Thoracic aorta (tissue), 2 donors: ENCODE measurements at regions not wholly inside any gene's neighbourhood (a gene's known extent, or its start where the extent isn't known, plus 50 kb on each side); places are given as distances from the start of the nearest gene placed in this dataset.
"Not testable (repeated sequence)": the region's sequence is repeated elsewhere in the genome, so short reads cannot be mapped to it uniquely, and the experiment has no call there.

Experiments used
- ATAC-seq: fragments of 150-250 bp; one replicate; pipeline ENCODE4 v1.8.0; 2017; ENCODE audit warnings: low read depth; ENCODE audit not compliant: insufficient number of reproducible peaks, low FRiP score
- DNase-seq: peaks from one replicate; pipeline ENCODE4 v3.0.0-alpha.2; 2020; ENCODE audit warnings: low spot score
- H3K27ac ChIP-seq, 2 donors: fragments of 200-600 bp; sonication (generic); 1 replicate in 1 of 2; 2 replicates in 1 of 2; pipeline ENCODE4 v1.5.1; 2016; ENCODE audit warnings: mild to moderate bottlenecking in 2 of 2, moderate library complexity in 2 of 2
- H3K27me3 ChIP-seq: fragments of 200-600 bp; sonication (generic); replicated peaks from 2 replicates; pipeline ENCODE4 v1.6.0; 2016; ENCODE audit warnings: mild to moderate bottlenecking; ENCODE audit not compliant: insufficient read depth
- H3K36me3 ChIP-seq: fragments of 200-600 bp; sonication (generic); one replicate; pipeline ENCODE4 v1.5.1; 2016
- H3K4me1 ChIP-seq, 2 donors: fragments of 200-600 bp; sonication (generic); 1 replicate in 1 of 2; 2 replicates in 1 of 2; pipeline versions ENCODE4 v1.5.1 to v1.6.0; 2016; ENCODE audit warnings: low read depth in 2 of 2, mild to moderate bottlenecking in 1 of 2; ENCODE audit not compliant: control insufficient read depth in 1 of 2
- H3K4me3 ChIP-seq: fragments of 200-600 bp; sonication (generic); 2 replicates; pipeline ENCODE4 v1.5.1; 2016; ENCODE audit warnings: mild to moderate bottlenecking
- H3K9me3 ChIP-seq: fragments of 200-600 bp; sonication (generic); 2 replicates; pipeline ENCODE4 v1.5.1; 2016
- TF ChIP-seq, protein P1 (sequence below): fragments of 200-600 bp; sonication (generic); IDR thresholded peaks from one replicate; pipeline ENCODE4 v1.5.1; 2019; ENCODE audit warnings: antibody characterized with exemption

- Histone ChIP-seq H3K27ac (no peak overlapping the region), H3K4me1 (no peaks in the 10 kb centered on the region), H3K27me3 (no peaks in the 10 kb centered on the region), H3K36me3 (no peaks in the 10 kb centered on the region), H3K9me3 (no peaks in the 10 kb centered on the region), H3K4me3 (no peak overlapping the region)
- DNase-seq: no peak
- no peak for ATAC-seq
- TF ChIP-seq, protein P1, sequence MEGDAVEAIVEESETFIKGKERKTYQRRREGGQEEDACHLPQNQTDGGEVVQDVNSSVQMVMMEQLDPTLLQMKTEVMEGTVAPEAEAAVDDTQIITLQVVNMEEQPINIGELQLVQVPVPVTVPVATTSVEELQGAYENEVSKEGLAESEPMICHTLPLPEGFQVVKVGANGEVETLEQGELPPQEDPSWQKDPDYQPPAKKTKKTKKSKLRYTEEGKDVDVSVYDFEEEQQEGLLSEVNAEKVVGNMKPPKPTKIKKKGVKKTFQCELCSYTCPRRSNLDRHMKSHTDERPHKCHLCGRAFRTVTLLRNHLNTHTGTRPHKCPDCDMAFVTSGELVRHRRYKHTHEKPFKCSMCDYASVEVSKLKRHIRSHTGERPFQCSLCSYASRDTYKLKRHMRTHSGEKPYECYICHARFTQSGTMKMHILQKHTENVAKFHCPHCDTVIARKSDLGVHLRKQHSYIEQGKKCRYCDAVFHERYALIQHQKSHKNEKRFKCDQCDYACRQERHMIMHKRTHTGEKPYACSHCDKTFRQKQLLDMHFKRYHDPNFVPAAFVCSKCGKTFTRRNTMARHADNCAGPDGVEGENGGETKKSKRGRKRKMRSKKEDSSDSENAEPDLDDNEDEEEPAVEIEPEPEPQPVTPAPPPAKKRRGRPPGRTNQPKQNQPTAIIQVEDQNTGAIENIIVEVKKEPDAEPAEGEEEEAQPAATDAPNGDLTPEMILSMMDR: no peak
Observed at GRCh38 chr2:94762600-94762999, 108.6 kb upstream of the TEKT4 start.

- H3K36me3 ChIP-seq: no peaks in the 10 kb centered on the region
- no peak overlapping the region for H3K27ac ChIP-seq
- TF ChIP-seq, protein P1: no peak
- H3K4me1 ChIP-seq: no peaks in the 10 kb centered on the region
- H3K27me3 ChIP-seq: no peaks in the 10 kb centered on the region
- H3K9me3 ChIP-seq: no peaks in the 10 kb centered on the region
- no peak overlapping the region for H3K4me3 ChIP-seq
- no peak for ATAC-seq
- DNase-seq: no peak
Observed at GRCh38 chr2:94763318-94763717, 107.9 kb upstream of the TEKT4 start.

- not testable (repeated sequence) for H3K36me3 ChIP-seq, H3K4me3 ChIP-seq, ATAC-seq, DNase-seq, H3K27ac ChIP-seq, H3K4me1 ChIP-seq, H3K27me3 ChIP-seq, H3K9me3 ChIP-seq
Observed at GRCh38 chr2:94764331-94764730, 106.9 kb upstream of the TEKT4 start.

- DNase-seq (no peak), ATAC-seq (no peak)
- no peak overlapping the region for H3K4me3 ChIP-seq
- H3K4me1 ChIP-seq: no peaks in the 10 kb centered on the region
- H3K9me3 ChIP-seq: no peaks in the 10 kb centered on the region
- H3K27me3 ChIP-seq: no peaks in the 10 kb centered on the region
- TF ChIP-seq, protein P1: no peak
- H3K36me3 ChIP-seq: no peaks in the 10 kb centered on the region
- H3K27ac ChIP-seq: no peak overlapping the region
Observed at GRCh38 chr2:94767336-94767735, 103.9 kb upstream of the TEKT4 start.

DNA sequence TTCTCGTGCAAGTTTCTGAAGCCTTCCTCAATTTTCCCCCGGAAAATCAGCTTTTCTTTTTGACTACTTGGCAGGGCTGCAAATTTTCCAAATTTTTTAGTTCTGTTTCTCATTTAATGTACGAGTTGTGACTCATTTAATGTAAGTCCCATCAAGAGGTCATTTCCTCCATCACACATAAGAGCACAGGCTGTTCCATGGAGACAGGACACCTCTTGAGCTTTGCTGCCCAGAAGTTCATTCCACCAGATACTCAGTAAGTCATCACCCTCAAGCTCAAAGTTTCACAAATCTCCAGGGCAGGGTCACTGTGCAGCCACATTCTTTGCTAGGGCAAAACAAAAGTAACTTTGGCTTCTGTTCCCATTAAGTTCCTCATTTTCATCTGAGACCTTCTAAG lies 101.5 kb upstream of the TEKT4 start:
- H3K9me3 ChIP-seq: no peaks in the 10 kb centered on the region
- TF ChIP-seq, protein P1: no peak
- DNase-seq (no peak), ATAC-seq (no peak)
- H3K27ac ChIP-seq: no peak overlapping the region
- H3K27me3 ChIP-seq: no peaks in the 10 kb centered on the region
- H3K4me3 ChIP-seq: no peak overlapping the region
- H3K4me1 ChIP-seq: no peaks in the 10 kb centered on the region
- no peaks in the 10 kb centered on the region for H3K36me3 ChIP-seq

DNA sequence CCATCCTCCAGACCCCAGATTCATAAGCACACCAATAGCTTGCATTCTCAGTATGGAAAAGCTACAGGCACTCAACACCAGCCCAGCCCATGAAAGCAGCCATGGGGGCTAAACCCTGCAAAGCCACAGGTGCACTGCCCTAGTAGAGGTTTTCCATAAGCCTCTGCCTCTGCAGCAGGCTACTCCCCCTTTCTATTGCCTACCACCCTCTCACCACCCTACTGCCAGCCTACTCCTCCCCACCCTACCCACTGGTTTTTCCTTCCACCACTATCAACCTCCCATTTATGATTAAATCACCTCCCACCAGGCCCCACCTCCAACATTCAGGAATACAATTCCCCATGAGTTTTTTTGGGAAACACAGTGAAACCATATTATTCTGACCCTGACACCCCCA lies 96.4 kb upstream of the TEKT4 start:
- no peak overlapping the region for H3K4me3 ChIP-seq
- TF ChIP-seq, protein P1: no peak
- no peak overlapping the region for H3K27ac ChIP-seq
- H3K9me3 ChIP-seq: no peaks in the 10 kb centered on the region
- H3K36me3 ChIP-seq: no peaks in the 10 kb centered on the region
- DNase-seq (no peak), ATAC-seq (no peak)
- no peaks in the 10 kb centered on the region for H3K27me3 ChIP-seq
- H3K4me1 ChIP-seq: no peaks in the 10 kb centered on the region
